H9 (cell line): ENCODE measurements at regions not wholly inside any gene's neighbourhood (a gene's known extent, or its start where the extent isn't known, plus 50 kb on each side); places are given as distances from the start of the nearest gene placed in this dataset.
"Not testable (repeated sequence)": the region's sequence is repeated elsewhere in the genome, so short reads cannot be mapped to it uniquely, and the experiment has no call there.

Source experiments
- DNase-seq: peaks from one replicate; pipeline ENCODE4 v3.0.0-alpha.2; 2017
- H2AFZ ChIP-seq: one replicate; pipeline ENCODE4 v1.6.1; 2013; ENCODE audit warnings: mild to moderate bottlenecking, low read length, control low read depth, moderate library complexity
- H2AK5ac ChIP-seq: 2 replicates; pipeline ENCODE4 v1.6.1; 2013; ENCODE audit warnings: low read length, control low read depth, mixed read lengths; ENCODE audit not compliant: insufficient read length
- H2BK120ac ChIP-seq: one replicate; pipeline ENCODE4 v1.6.1; 2013; ENCODE audit warnings: low read depth, mild to moderate bottlenecking, low read length, control low read depth, inconsistent platforms; ENCODE audit not compliant: poor library complexity, severe bottlenecking
- H2BK12ac ChIP-seq: 2 replicates; pipeline ENCODE4 v1.6.1; 2013; ENCODE audit warnings: low read length, control low read depth, mixed read lengths, low read depth; ENCODE audit not compliant: insufficient read length
- H2BK15ac ChIP-seq: 2 replicates; pipeline ENCODE4 v1.6.1; 2013; ENCODE audit warnings: low read depth, low read length, control low read depth
- H2BK20ac ChIP-seq: one replicate; pipeline ENCODE4 v1.6.1; 2013; ENCODE audit warnings: low read depth, mild to moderate bottlenecking, low read length, control low read depth, inconsistent platforms; ENCODE audit not compliant: poor library complexity, severe bottlenecking
- H2BK5ac ChIP-seq: 2 replicates; pipeline ENCODE4 v1.6.1; 2013; ENCODE audit warnings: low read length, control low read depth, mixed read lengths; ENCODE audit not compliant: insufficient read length
- H3K14ac ChIP-seq: 2 replicates; pipeline ENCODE4 v1.6.1; 2013; ENCODE audit warnings: low read length, control low read depth; ENCODE audit not compliant: insufficient read depth
- H3K18ac ChIP-seq: 2 replicates; pipeline ENCODE4 v1.6.1; 2013; ENCODE audit warnings: low read depth, mild to moderate bottlenecking, mixed read lengths, low read length, control low read depth; ENCODE audit not compliant: insufficient read length
- H3K23ac ChIP-seq: 2 replicates; pipeline ENCODE4 v1.6.1; 2013; ENCODE audit warnings: low read length, control low read depth, mixed read lengths, low read depth; ENCODE audit not compliant: insufficient read length
- H3K23me2 ChIP-seq: 2 replicates; pipeline ENCODE4 v1.6.1; 2013; ENCODE audit warnings: low read depth, mild to moderate bottlenecking, mixed read lengths, low read length, control low read depth; ENCODE audit not compliant: insufficient read length, poor library complexity, severe bottlenecking
- H3K27ac ChIP-seq: 2 replicates; pipeline ENCODE4 v1.5.1; 2013; ENCODE audit warnings: low read length, control low read depth, mixed read lengths, low read depth; ENCODE audit not compliant: insufficient read length
- H3K27me3 ChIP-seq: 2 replicates; pipeline ENCODE4 v1.6.1; 2013; ENCODE audit warnings: low read length, control low read depth, inconsistent platforms; ENCODE audit not compliant: insufficient read depth
- H3K4ac ChIP-seq: 2 replicates; pipeline ENCODE4 v1.6.1; 2013; ENCODE audit warnings: low read depth, mild to moderate bottlenecking, control low read depth, inconsistent platforms, low read length, moderate library complexity
- H3K4me1 ChIP-seq: 2 replicates; pipeline ENCODE4 v1.6.1; 2013; ENCODE audit warnings: low read length, control low read depth, inconsistent platforms; ENCODE audit not compliant: insufficient read depth
- H3K4me2 ChIP-seq: 2 replicates; pipeline ENCODE4 v1.6.1; 2013; ENCODE audit warnings: low read length, control low read depth, mixed read lengths; ENCODE audit not compliant: insufficient read length, insufficient read depth
- H3K56ac ChIP-seq: 2 replicates; pipeline ENCODE4 v1.6.1; 2013; ENCODE audit warnings: low read depth, mild to moderate bottlenecking, mixed read lengths, low read length, control low read depth; ENCODE audit not compliant: insufficient read length
- H3K79me1 ChIP-seq: 2 replicates; pipeline ENCODE4 v1.6.1; 2013; ENCODE audit warnings: low read depth, mild to moderate bottlenecking, moderate library complexity, low read length, control low read depth, inconsistent platforms; ENCODE audit not compliant: insufficient read depth, poor library complexity, severe bottlenecking
- H3K79me2 ChIP-seq: 2 replicates; pipeline ENCODE4 v1.6.1; 2013; ENCODE audit warnings: low read length, control low read depth, inconsistent platforms; ENCODE audit not compliant: insufficient read depth
- H3K9ac ChIP-seq: 2 replicates; pipeline ENCODE4 v1.6.1; 2013; ENCODE audit warnings: low read length, control low read depth, mixed read lengths; ENCODE audit not compliant: insufficient read length; ENCODE audit errors: extremely low read depth
- H3K9me3 ChIP-seq: one replicate; pipeline ENCODE4 v1.6.1; 2013; ENCODE audit warnings: low read depth, low read length, inconsistent platforms; ENCODE audit not compliant: control insufficient read depth
- H3T11ph ChIP-seq: one replicate; pipeline ENCODE4 v1.6.1; 2013; ENCODE audit warnings: mild to moderate bottlenecking, low read length, control low read depth, inconsistent platforms
- H4K20me1 ChIP-seq: one replicate; pipeline ENCODE4 v1.6.1; 2013; ENCODE audit not compliant: control insufficient read depth, insufficient read length, insufficient read depth
- H4K5ac ChIP-seq: 2 replicates; pipeline ENCODE4 v1.6.1; 2013; ENCODE audit warnings: low read depth, mild to moderate bottlenecking, mixed read lengths, low read length, control low read depth; ENCODE audit not compliant: insufficient read length
- H4K8ac ChIP-seq: replicated peaks from 2 replicates; pipeline ENCODE4 v1.6.1; 2013; ENCODE audit warnings: low read length, control low read depth, mixed read lengths, low read depth; ENCODE audit not compliant: insufficient read length
- H4K91ac ChIP-seq: 2 replicates; pipeline ENCODE4 v1.6.1; 2013; ENCODE audit warnings: low read depth, mild to moderate bottlenecking, moderate library complexity, mixed read lengths, low read length, control low read depth; ENCODE audit not compliant: insufficient read length
- H3K27ac Mint-ChIP-seq, 3 experiments: 2 replicates in 2 of 3; 3 replicates in 1 of 3; pipeline ENCODE4 v1.8.0; 2020 to 2021; ENCODE audit warnings: mixed read lengths in 3 of 3, mild to moderate bottlenecking in 1 of 3, moderate library complexity in 1 of 3
- H3K27me3 Mint-ChIP-seq: 2 replicates; pipeline ENCODE4 v1.8.0; 2021; ENCODE audit warnings: low read depth, mild to moderate bottlenecking, moderate library complexity, mixed read lengths
- H3K36me3 Mint-ChIP-seq, 3 experiments: 2 replicates in 2 of 3; 3 replicates in 1 of 3; pipeline ENCODE4 v1.8.0; 2020 to 2021; ENCODE audit warnings: low read depth in 3 of 3, mixed read lengths in 3 of 3; ENCODE audit not compliant: insufficient read depth in 1 of 3
- H3K4me1 Mint-ChIP-seq, 2 experiments: 2 replicates each; pipeline ENCODE4 v1.8.0; 2020; ENCODE audit warnings: mixed read lengths in 2 of 2
- H3K4me3 Mint-ChIP-seq, 2 experiments: 2 replicates in 1 of 2; 3 replicates in 1 of 2; pipeline ENCODE4 v1.8.0; 2020 to 2021; ENCODE audit warnings: mild to moderate bottlenecking in 2 of 2, mixed read lengths in 2 of 2, moderate library complexity in 1 of 2
- H3K9me3 Mint-ChIP-seq, 2 experiments: 2 replicates in 1 of 2; 3 replicates in 1 of 2; pipeline ENCODE4 v1.8.0; 2020; ENCODE audit warnings: mild to moderate bottlenecking in 2 of 2, mixed read lengths in 2 of 2, moderate library complexity in 1 of 2
- CTCF ChIP-seq: fragments of 200-600 bp; sonication (generic); conservative IDR thresholded peaks from 3 replicates; pipeline ENCODE4 v1.8.0; 2021; ENCODE audit warnings: antibody characterized with exemption, mild to moderate bottlenecking
- WGBS: extraction: QIAGEN DNeasy Blood & Tissue Kit; methylation state at CpG from one replicate; pipeline ENCODE4 v1.1.7; 2013; ENCODE audit warnings: missing lambda C conversion rate, low lambda C conversion rate, mixed read lengths; ENCODE audit not compliant: insufficient read length; ENCODE audit errors: extremely low coverage; 5-methylcytosine and 5-hydroxymethylcytosine counted together

DNA sequence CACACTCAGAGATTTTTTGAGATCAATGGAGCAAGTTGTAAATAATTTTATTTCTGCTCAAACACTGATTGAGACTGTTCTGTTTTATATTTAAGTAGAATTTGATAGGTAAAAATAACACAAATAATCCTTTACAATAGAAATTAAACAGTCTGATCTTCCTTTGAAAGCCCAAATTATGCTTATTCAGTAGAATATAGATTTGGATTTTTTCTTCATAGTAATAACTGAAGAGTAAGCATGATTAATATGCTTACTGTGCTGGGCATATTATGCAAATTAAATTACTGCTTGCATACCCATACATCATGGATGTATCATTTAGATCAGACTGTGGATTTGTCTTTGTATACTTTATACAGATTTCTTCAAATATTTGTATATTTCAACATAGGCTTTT lies 121.4 kb downstream of the LEPR start:
- Histone ChIP-seq H3K79me1 (no peaks in the 10 kb centered on the region), H2AK5ac (no peak overlapping the region), H3K27me3 (no peaks in the 10 kb centered on the region), H2BK12ac (no peak overlapping the region), H3K56ac (no peak overlapping the region), H3T11ph (no peak overlapping the region), H2BK20ac (no peak overlapping the region), H2BK120ac (no peak overlapping the region), H3K4me2 (no peak overlapping the region), H3K27ac (no peak overlapping the region), H3K14ac (no peak overlapping the region), H3K18ac (no peak overlapping the region), H3K23me2 (no peaks in the 10 kb centered on the region), H2AFZ (no peak overlapping the region), H3K9me3 (no peaks in the 10 kb centered on the region), H3K4me1 (no peaks in the 10 kb centered on the region), H2BK15ac (no peak overlapping the region), H4K91ac (no peak overlapping the region), H4K5ac (no peak overlapping the region), H4K8ac (no peak overlapping the region), H4K20me1 (no peaks in the 10 kb centered on the region), H3K4ac (no peak overlapping the region), H2BK5ac (no peak overlapping the region), H3K9ac (no peak overlapping the region), H3K23ac (no peak overlapping the region), H3K79me2 (no peaks in the 10 kb centered on the region)
- no peak for DNase-seq
- no peaks in the 10 kb centered on the region for H3K4me1 Mint-ChIP-seq
- no peak overlapping the region for H3K4me3 Mint-ChIP-seq
- no peaks in the 10 kb centered on the region; a peak in 1 of 7 replicates for H3K36me3 Mint-ChIP-seq
- no peak for TF ChIP-seq CTCF
- peaks cover 2 to 3% of the 10 kb centered on the region in 2 experiments; a peak in 2 of 5 replicates for H3K9me3 Mint-ChIP-seq
- H3K27me3 Mint-ChIP-seq = no peaks in the 10 kb centered on the region
- H3K27ac Mint-ChIP-seq = no peak overlapping the region

GRCh38 chr1:65542592-65542991 lies 122.1 kb downstream of the LEPR start:
- H4K91ac ChIP-seq, H2BK12ac ChIP-seq, H3K27ac Mint-ChIP-seq, H3K27ac ChIP-seq, H4K5ac ChIP-seq, H2BK120ac ChIP-seq, H3K4me1 Mint-ChIP-seq, H3K23ac ChIP-seq, H3K4me3 Mint-ChIP-seq, H3K9me3 ChIP-seq, H3K56ac ChIP-seq, H3K4me1 ChIP-seq, H2AFZ ChIP-seq, H3K4ac ChIP-seq, H3K27me3 Mint-ChIP-seq, H3K36me3 Mint-ChIP-seq, H4K20me1 ChIP-seq, H3K27me3 ChIP-seq, H3K9me3 Mint-ChIP-seq, H4K8ac ChIP-seq, DNase-seq, H2BK5ac ChIP-seq, H3K18ac ChIP-seq, H2AK5ac ChIP-seq, H3K9ac ChIP-seq, H2BK15ac ChIP-seq, H3K23me2 ChIP-seq, H3K14ac ChIP-seq, H2BK20ac ChIP-seq, H3K79me1 ChIP-seq, H3T11ph ChIP-seq, H3K4me2 ChIP-seq, H3K79me2 ChIP-seq: not testable (repeated sequence)
- WGBS = no CpG with 5 or more reads among the region's 1 CpG
